ENCODE measurements at regions not wholly inside any gene's neighbourhood (a gene's known extent, or its start where the extent isn't known, plus 50 kb on each side); places are given as distances from the start of the nearest gene placed in this dataset.

DNA sequence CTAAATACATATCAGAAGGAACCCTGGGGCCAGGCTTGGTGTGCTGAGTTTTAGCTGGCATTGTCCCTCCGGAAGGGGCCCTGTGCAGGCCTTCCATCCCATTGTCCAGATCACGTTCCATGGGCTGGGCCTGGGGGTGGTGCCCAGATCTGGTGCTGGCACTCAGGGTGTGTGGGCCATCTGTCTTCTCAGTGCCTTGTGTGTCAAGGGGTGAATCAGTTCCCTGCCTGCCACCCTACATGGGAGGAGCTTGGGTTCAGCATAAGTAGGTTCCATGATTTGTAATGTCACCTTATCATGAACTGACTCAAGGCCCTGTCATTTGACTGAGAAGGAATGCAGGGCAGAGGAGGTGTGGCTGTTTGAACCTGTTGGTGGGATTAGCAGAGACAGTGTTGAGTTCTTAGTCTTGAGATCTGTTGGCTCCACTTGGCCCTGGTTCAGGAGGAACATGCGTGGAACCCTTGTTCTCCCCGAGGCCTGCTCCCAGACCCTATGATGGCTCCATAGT is 176.8 kb downstream of the MACROH2A1 start:
- TF ChIP-seq, protein P1, sequence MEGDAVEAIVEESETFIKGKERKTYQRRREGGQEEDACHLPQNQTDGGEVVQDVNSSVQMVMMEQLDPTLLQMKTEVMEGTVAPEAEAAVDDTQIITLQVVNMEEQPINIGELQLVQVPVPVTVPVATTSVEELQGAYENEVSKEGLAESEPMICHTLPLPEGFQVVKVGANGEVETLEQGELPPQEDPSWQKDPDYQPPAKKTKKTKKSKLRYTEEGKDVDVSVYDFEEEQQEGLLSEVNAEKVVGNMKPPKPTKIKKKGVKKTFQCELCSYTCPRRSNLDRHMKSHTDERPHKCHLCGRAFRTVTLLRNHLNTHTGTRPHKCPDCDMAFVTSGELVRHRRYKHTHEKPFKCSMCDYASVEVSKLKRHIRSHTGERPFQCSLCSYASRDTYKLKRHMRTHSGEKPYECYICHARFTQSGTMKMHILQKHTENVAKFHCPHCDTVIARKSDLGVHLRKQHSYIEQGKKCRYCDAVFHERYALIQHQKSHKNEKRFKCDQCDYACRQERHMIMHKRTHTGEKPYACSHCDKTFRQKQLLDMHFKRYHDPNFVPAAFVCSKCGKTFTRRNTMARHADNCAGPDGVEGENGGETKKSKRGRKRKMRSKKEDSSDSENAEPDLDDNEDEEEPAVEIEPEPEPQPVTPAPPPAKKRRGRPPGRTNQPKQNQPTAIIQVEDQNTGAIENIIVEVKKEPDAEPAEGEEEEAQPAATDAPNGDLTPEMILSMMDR (conservative IDR thresholded peaks at IDR 0.05; ENCODE audit: low read depth, low read length) = no peak
- no peak for TF ChIP-seq EZH2 (IDR thresholded peaks at IDR 0.05; ENCODE audit: borderline replicate concordance, low read depth, low read length, poor library complexity, severe bottlenecking)
